ENCODE measurements at regions not wholly inside any gene's neighbourhood (a gene's known extent, or its start where the extent isn't known, plus 50 kb on each side); places are given as distances from the start of the nearest gene placed in this dataset.

DNA sequence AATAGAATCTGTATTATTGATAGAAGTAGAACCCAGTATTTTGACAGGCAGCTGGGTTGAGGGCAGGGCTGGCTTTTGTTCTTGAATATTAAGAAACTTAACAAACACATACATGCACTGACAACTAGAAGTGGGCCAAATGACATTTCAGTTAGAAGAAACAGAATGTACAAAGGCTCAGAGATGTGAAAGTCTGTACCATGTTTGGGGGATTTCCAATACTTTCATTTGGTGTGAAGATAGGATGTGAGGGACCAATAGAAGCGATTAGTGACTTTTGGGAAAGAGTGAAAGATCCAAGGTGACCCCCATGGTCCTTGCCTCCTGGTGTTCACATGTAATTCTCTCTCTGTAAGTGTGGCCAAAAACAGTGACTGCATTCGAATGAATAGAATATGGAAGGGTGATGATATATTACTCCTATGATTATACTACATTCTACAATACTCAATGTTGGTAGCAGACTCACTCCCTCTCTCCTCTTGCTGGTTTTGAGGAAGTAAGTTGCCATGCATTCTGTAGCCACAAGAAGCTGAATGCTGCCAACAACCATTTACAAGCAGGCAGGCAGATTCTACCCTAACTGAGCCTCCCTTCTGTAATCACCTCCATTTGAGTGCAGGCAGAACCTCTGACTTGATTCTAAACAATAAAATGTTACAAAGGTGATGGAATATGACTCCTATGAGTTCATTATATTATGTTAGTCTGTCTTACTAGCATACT lies 151.4 kb downstream of the TMEM168 start:
- Histone ChIP-seq H3K27me3 (ENCODE audit: control insufficient read depth, insufficient read depth, low read length) (no peaks in the 10 kb centered on the region), H3K27ac (ENCODE audit: low read length) (no peak overlapping the region), H3K4me3 (ENCODE audit: low read depth in 2 of 2, low read length in 2 of 2) (no peak overlapping the region), H3K36me3 (ENCODE audit: control insufficient read depth, insufficient read depth, low read length) (no peaks in the 10 kb centered on the region), H3K9me3 (ENCODE audit: control insufficient read depth, insufficient read depth, low read depth, low read length) (no peaks in the 10 kb centered on the region), H3K4me1 (ENCODE audit: control insufficient read depth, insufficient read depth, low read length) (no peaks in the 10 kb centered on the region)
- ChIA-PET CTCF (no interaction called here), POLR2A (no interaction called here)
- no peak for TF ChIP-seq TCF7L2 (IDR thresholded peaks at IDR 0.05; ENCODE audit: low read depth, low read length)
- TF ChIP-seq REST (IDR thresholded peaks at IDR 0.05; ENCODE audit: insufficient read depth in 1 of 2, low read depth in 2 of 2, low read length in 1 of 2), result no peak
- TF ChIP-seq SIN3A (IDR thresholded peaks at IDR 0.05; ENCODE audit: borderline replicate concordance, insufficient read depth, low read depth, low read length), result no peak
- TF ChIP-seq, protein P1, sequence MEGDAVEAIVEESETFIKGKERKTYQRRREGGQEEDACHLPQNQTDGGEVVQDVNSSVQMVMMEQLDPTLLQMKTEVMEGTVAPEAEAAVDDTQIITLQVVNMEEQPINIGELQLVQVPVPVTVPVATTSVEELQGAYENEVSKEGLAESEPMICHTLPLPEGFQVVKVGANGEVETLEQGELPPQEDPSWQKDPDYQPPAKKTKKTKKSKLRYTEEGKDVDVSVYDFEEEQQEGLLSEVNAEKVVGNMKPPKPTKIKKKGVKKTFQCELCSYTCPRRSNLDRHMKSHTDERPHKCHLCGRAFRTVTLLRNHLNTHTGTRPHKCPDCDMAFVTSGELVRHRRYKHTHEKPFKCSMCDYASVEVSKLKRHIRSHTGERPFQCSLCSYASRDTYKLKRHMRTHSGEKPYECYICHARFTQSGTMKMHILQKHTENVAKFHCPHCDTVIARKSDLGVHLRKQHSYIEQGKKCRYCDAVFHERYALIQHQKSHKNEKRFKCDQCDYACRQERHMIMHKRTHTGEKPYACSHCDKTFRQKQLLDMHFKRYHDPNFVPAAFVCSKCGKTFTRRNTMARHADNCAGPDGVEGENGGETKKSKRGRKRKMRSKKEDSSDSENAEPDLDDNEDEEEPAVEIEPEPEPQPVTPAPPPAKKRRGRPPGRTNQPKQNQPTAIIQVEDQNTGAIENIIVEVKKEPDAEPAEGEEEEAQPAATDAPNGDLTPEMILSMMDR (IDR thresholded peaks at IDR 0.05), result no peak
- no peak for TF ChIP-seq POLR2AphosphoS5 (IDR thresholded peaks at IDR 0.05; ENCODE audit: low read depth, low read length)
- no TSS peak for BruUV-seq (replicated peaks)
- intact Hi-C loops (cut with micrococcal nuclease; ENCODE audit: unreplicated experiment) (no loop called here), in situ Hi-C loops (cut with HindIII; ENCODE audit: low pct_unique_long_range_greater_than_20kb, low sequenced_read_pairs) (no loop called here)
- no peak for ATAC-seq
- DNase-seq (ENCODE audit: low read depth, low spot score), result no peak

DNA sequence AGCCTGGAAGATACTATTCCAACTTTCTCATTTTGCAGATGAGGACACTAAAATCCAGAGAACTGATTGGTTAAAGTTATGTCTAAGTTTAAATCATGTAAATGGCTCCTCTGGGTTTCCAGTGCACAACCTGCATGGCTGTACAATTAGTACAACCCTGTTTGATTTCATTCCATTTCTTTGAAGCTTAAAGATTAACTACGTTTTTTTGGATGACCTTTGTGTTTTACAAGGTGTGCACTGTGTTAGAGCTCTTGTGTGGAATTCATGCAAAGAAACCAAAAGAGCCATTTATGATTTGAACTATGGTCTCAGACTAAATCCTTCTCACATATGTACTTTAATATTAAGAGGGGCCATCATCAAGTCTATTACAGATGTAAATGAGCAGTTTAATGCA lies 149.5 kb downstream of the TMEM168 start:
- TF ChIP-seq, protein P1 (IDR thresholded peaks at IDR 0.05), result no peak
- TF ChIP-seq POLR2AphosphoS5 (IDR thresholded peaks at IDR 0.05; ENCODE audit: low read depth, low read length), result no peak
- no peak for TF ChIP-seq TCF7L2 (IDR thresholded peaks at IDR 0.05; ENCODE audit: low read depth, low read length)
- TF ChIP-seq REST (IDR thresholded peaks at IDR 0.05; ENCODE audit: insufficient read depth in 1 of 2, low read depth in 2 of 2, low read length in 1 of 2), result no peak
- no peak for TF ChIP-seq SIN3A (IDR thresholded peaks at IDR 0.05; ENCODE audit: borderline replicate concordance, insufficient read depth, low read depth, low read length)
- Histone ChIP-seq H3K27me3 (ENCODE audit: control insufficient read depth, insufficient read depth, low read length) (no peaks in the 10 kb centered on the region), H3K27ac (ENCODE audit: low read length) (no peak overlapping the region), H3K4me1 (ENCODE audit: control insufficient read depth, insufficient read depth, low read length) (no peaks in the 10 kb centered on the region), H3K36me3 (ENCODE audit: control insufficient read depth, insufficient read depth, low read length) (no peaks in the 10 kb centered on the region), H3K9me3 (ENCODE audit: control insufficient read depth, insufficient read depth, low read depth, low read length) (no peaks in the 10 kb centered on the region), H3K4me3 (ENCODE audit: low read depth in 2 of 2, low read length in 2 of 2) (no peak overlapping the region)
- DNase-seq (ENCODE audit: low read depth, low spot score) (no peak), ATAC-seq (no peak)
- BruUV-seq (replicated peaks), result no TSS peak
- POLR2A ChIA-PET, result no interaction called here
- in situ Hi-C loops (cut with HindIII; ENCODE audit: low pct_unique_long_range_greater_than_20kb, low sequenced_read_pairs), result no loop called here
- CTCF ChIA-PET, result interaction anchor here (0.6 kb wide), 1 partner anchor 230 kb away, joined by 6 read pairs; no protein-coding TSS in a partner anchor
- intact Hi-C loops (cut with micrococcal nuclease; ENCODE audit: unreplicated experiment), result no loop called here

All from Panc1 (cell line).